Vagina (tissue), 2 donors: ENCODE measurements at regions not wholly inside any gene's neighbourhood (a gene's known extent, or its start where the extent isn't known, plus 50 kb on each side); places are given as distances from the start of the nearest gene placed in this dataset.

ENCODE experiments used
- DNase-seq, 2 donors: peaks; one replicate each; pipeline ENCODE4 v3.0.0-alpha.2; 2017; ENCODE audit errors: extremely low spot score in 2 of 2
- H3K27ac ChIP-seq: fragments of 200-600 bp; sonication (generic); one replicate; pipeline ENCODE4 v1.5.1; 2019
- H3K27me3 ChIP-seq: fragments of 200-600 bp; sonication (generic); one replicate; pipeline ENCODE4 v1.5.1; 2019
- H3K36me3 ChIP-seq, 2 donors: fragments of 200-600 bp; sonication (generic); one replicate each; pipeline ENCODE4 v1.5.1; 2017 to 2019
- H3K4me1 ChIP-seq: fragments of 200-600 bp; sonication (generic); one replicate; pipeline ENCODE4 v1.5.1; 2019
- H3K4me3 ChIP-seq, 2 donors: fragments of 200-600 bp; sonication (generic); 1 replicate in 1 of 2; 2 replicates in 1 of 2; pipeline ENCODE4 v1.5.1; 2016 to 2019
- H3K9me3 ChIP-seq: fragments of 200-600 bp; sonication (generic); one replicate; pipeline ENCODE4 v1.5.1; 2019
- CTCF ChIP-seq, 3 experiments: fragments of 450-650 bp in 2 of 3; fragments of 200-600 bp in 1 of 3; sonication (generic) in 1 of 3; IDR thresholded peaks; one replicate each; pipeline ENCODE4 v1.5.1; 2017 to 2019; ENCODE audit warnings: antibody characterized with exemption in 3 of 3, mild to moderate bottlenecking in 2 of 3, moderate library complexity in 2 of 3
- POLR2A ChIP-seq, 2 donors: fragments of 450-650 bp; IDR thresholded peaks; one replicate each; pipeline ENCODE4 v1.6.1; 2017; ENCODE audit warnings: antibody characterized with exemption in 2 of 2, mild to moderate bottlenecking in 2 of 2, moderate library complexity in 2 of 2
- POLR2AphosphoS5 ChIP-seq, 2 donors: sonication (generic); formaldehyde crosslinking; IDR thresholded peaks; one replicate each; pipeline ENCODE4 v1.9.0; 2017; ENCODE audit warnings: antibody characterized with exemption in 2 of 2, mild to moderate bottlenecking in 2 of 2, low read depth in 1 of 2; ENCODE audit not compliant: insufficient read depth in 1 of 2
- intact Hi-C: fragments of 100-400 bp; cut with DNase I; formaldehyde crosslinking; loops from one replicate; pipeline ENCODE4 v1.15.1; 2023

GRCh38 chr7:95669513-95669912 is 73.2 kb upstream of the PDK4 start:
- Histone ChIP-seq H3K4me1 (no peaks in the 10 kb centered on the region), H3K27me3 (no peaks in the 10 kb centered on the region), H3K27ac (no peak overlapping the region), H3K4me3 (no peak overlapping the region), H3K9me3 (no peaks in the 10 kb centered on the region), H3K36me3 (no peaks in the 10 kb centered on the region)
- no peak for TF ChIP-seq POLR2A (IDR thresholded peaks at IDR 0.05)
- TF ChIP-seq POLR2AphosphoS5 (IDR thresholded peaks at IDR 0.05; ENCODE audit: insufficient read depth in 1 of 2, low read depth in 1 of 2) = no peak
- TF ChIP-seq CTCF (IDR thresholded peaks at IDR 0.05) = no peak
- intact Hi-C loops = no loop called here
- no peak for DNase-seq

- Histone ChIP-seq H3K36me3 (no peaks in the 10 kb centered on the region), H3K27ac (no peak overlapping the region), H3K27me3 (no peaks in the 10 kb centered on the region), H3K4me3 (no peak overlapping the region), H3K4me1 (no peaks in the 10 kb centered on the region), H3K9me3 (no peaks in the 10 kb centered on the region)
- intact Hi-C loops = no loop called here
- no peak for DNase-seq
- TF ChIP-seq CTCF (IDR thresholded peaks at IDR 0.05) (no peak), POLR2AphosphoS5 (IDR thresholded peaks at IDR 0.05; ENCODE audit: insufficient read depth in 1 of 2, low read depth in 1 of 2) (no peak), POLR2A (IDR thresholded peaks at IDR 0.05) (no peak)
Observed at GRCh38 chr7:95668504-95669018, 72.2 kb upstream of the PDK4 start.

GRCh38 chr7:95662987-95663386 is 66.7 kb upstream of the PDK4 start:
- no peak for DNase-seq
- no peak for TF ChIP-seq CTCF (IDR thresholded peaks at IDR 0.05)
- TF ChIP-seq POLR2A (IDR thresholded peaks at IDR 0.05) = no peak
- TF ChIP-seq POLR2AphosphoS5 (IDR thresholded peaks at IDR 0.05; ENCODE audit: insufficient read depth in 1 of 2, low read depth in 1 of 2) = no peak
- no peaks in the 10 kb centered on the region for H3K4me1 ChIP-seq
- no peaks in the 10 kb centered on the region for H3K9me3 ChIP-seq
- no peaks in the 10 kb centered on the region for H3K36me3 ChIP-seq
- H3K27me3 ChIP-seq = no peaks in the 10 kb centered on the region
- no peak overlapping the region for H3K4me3 ChIP-seq
- intact Hi-C loops = no loop called here
- H3K27ac ChIP-seq = no peak overlapping the region

- Histone ChIP-seq H3K9me3 (no peaks in the 10 kb centered on the region), H3K36me3 (no peaks in the 10 kb centered on the region), H3K27ac (no peak overlapping the region), H3K4me3 (no peak overlapping the region), H3K4me1 (no peaks in the 10 kb centered on the region), H3K27me3 (no peaks in the 10 kb centered on the region)
- intact Hi-C loops = no loop called here
- DNase-seq = no peak
- TF ChIP-seq POLR2A (IDR thresholded peaks at IDR 0.05) (no peak), CTCF (IDR thresholded peaks at IDR 0.05) (no peak), POLR2AphosphoS5 (IDR thresholded peaks at IDR 0.05; ENCODE audit: insufficient read depth in 1 of 2, low read depth in 1 of 2) (no peak)
Observed at GRCh38 chr7:95660023-95660434, 63.7 kb upstream of the PDK4 start.

GRCh38 chr7:95658676-95659075 is 62.4 kb upstream of the PDK4 start:
- no peaks in the 10 kb centered on the region for H3K27me3 ChIP-seq

More at GRCh38 chr7:95658676-95659075, 62.4 kb upstream of the PDK4 start:
- no peaks in the 10 kb centered on the region for H3K36me3 ChIP-seq
- no peak for TF ChIP-seq POLR2A (IDR thresholded peaks at IDR 0.05)
- no peak for TF ChIP-seq POLR2AphosphoS5 (IDR thresholded peaks at IDR 0.05; ENCODE audit: insufficient read depth in 1 of 2, low read depth in 1 of 2)
- TF ChIP-seq CTCF (IDR thresholded peaks at IDR 0.05) = no peak
- H3K4me3 ChIP-seq = no peak overlapping the region
- no peak overlapping the region for H3K27ac ChIP-seq
- no peaks in the 10 kb centered on the region for H3K4me1 ChIP-seq
- no peak for DNase-seq
- intact Hi-C loops = no loop called here
- H3K9me3 ChIP-seq = no peaks in the 10 kb centered on the region
